K562 (cell line): ENCODE measurements at regions not wholly inside any gene's neighbourhood (a gene's known extent, or its start where the extent isn't known, plus 50 kb on each side); places are given as distances from the start of the nearest gene placed in this dataset.

Source experiments
- ATAC-seq: fragments of 200-7000 bp; cut with Tn5 transposase; 3 replicates; pipeline ENCODE4 v1.9.1; 2020; ENCODE audit warnings: moderate library complexity
- BruUV-seq: library from RNA; stranded (reverse); fragments of 400-500 nt; replicated peaks from 2 replicates; lab custom pipeline; 2021; lab: Mats Ljungman, UMichigan
- CTCF ChIA-PET: fragments of 300-600 bp; formaldehyde crosslinking; extraction: SDS; loops from one replicate; lab custom pipeline; 2021; ENCODE audit warnings: low intra/inter-chr PET ratio; lab: Yijun Ruan, JAX
- POLR2A ChIA-PET: fragments of 300-600, 350-650 bp; sonication (Branson Sonifier 250); formaldehyde crosslinking; extraction: SDS; loops from one replicate; lab custom pipeline; 2021; ENCODE audit warnings: antibody characterized with exemption, inconsistent platforms; lab: Yijun Ruan, JAX
- DNase-seq, 4 experiments: peaks; one replicate each; pipeline versions ENCODE4 v3.0.0 to v3.0.0-alpha.2; 2011 to 2018; ENCODE audit warnings: low spot score in 3 of 4, mixed read lengths in 3 of 4; ENCODE audit errors: extremely low read depth in 1 of 4
- FAIRE-seq: peaks from 2 replicates; lab custom pipeline; 2011; peaks lifted over from hg19 to GRCh38; lab: Jason Lieb, UNC
- H2AFZ ChIP-seq: 2 replicates; pipeline ENCODE4 v1.6.0; 2011; ENCODE audit warnings: low read depth, low read length, control low read depth, inconsistent platforms
- H3K27ac ChIP-seq: fragments of 200-600 bp; 3 replicates; pipeline ENCODE4 v1.8.0; 2011; ENCODE audit warnings: low read depth, mild to moderate bottlenecking, control low read depth, inconsistent platforms, low read length, moderate library complexity, mixed read lengths; ENCODE audit errors: extremely low read depth
- H3K27me3 ChIP-seq, 2 experiments: fragments of 300-600 bp in 1 of 2; 2 replicates in 1 of 2; 3 replicates in 1 of 2; pipeline versions ENCODE4 v1.6.0 to v1.8.0; 2011; ENCODE audit warnings: inconsistent platforms in 2 of 2, low read length in 2 of 2, mild to moderate bottlenecking in 1 of 2, mixed read lengths in 1 of 2, moderate library complexity in 1 of 2; ENCODE audit not compliant: control insufficient read depth in 2 of 2, insufficient read depth in 2 of 2
- H3K36me3 ChIP-seq: fragments of 300-600 bp; 3 replicates; pipeline ENCODE4 v1.8.0; 2011; ENCODE audit warnings: mild to moderate bottlenecking, low read length, inconsistent platforms; ENCODE audit not compliant: control insufficient read depth, insufficient read depth
- H3K4me1 ChIP-seq, 2 experiments: fragments of 200-600 bp in 1 of 2; replicated peaks in 1 of 2; 2 replicates in 1 of 2; 3 replicates in 1 of 2; pipeline versions ENCODE4 v1.5.1 to v1.8.0; 2011; ENCODE audit warnings: inconsistent platforms in 2 of 2, low read length in 2 of 2, mild to moderate bottlenecking in 1 of 2, mixed read lengths in 1 of 2, moderate library complexity in 1 of 2; ENCODE audit not compliant: control insufficient read depth in 2 of 2, insufficient read depth in 2 of 2
- H3K4me2 ChIP-seq: 2 replicates; pipeline ENCODE4 v1.6.1; 2011; ENCODE audit warnings: low read length, control low read depth, inconsistent platforms, mixed read lengths; ENCODE audit not compliant: insufficient read depth
- H3K4me3 ChIP-seq: fragments of 200-600 bp; sonication (generic), shearing (Covaris generic); 2 replicates; pipeline ENCODE4 v1.5.1; 2016; ENCODE audit warnings: control low read depth, inconsistent platforms
- H3K79me2 ChIP-seq: fragments of 200-600 bp; 3 replicates; pipeline ENCODE4 v1.8.0; 2011; ENCODE audit warnings: low read length, inconsistent platforms; ENCODE audit not compliant: control insufficient read depth, insufficient read depth
- H3K9ac ChIP-seq, 2 experiments: 2 replicates each; pipeline versions ENCODE4 v1.6.0 to v1.6.1; 2011; ENCODE audit warnings: low read depth in 2 of 2, low read length in 2 of 2, control low read depth in 1 of 2, inconsistent platforms in 1 of 2, mild to moderate bottlenecking in 1 of 2, mixed read lengths in 1 of 2; ENCODE audit not compliant: insufficient read depth in 1 of 2
- H3K9me1 ChIP-seq: one replicate; pipeline ENCODE4 v1.6.0; 2011; ENCODE audit warnings: inconsistent platforms, mild to moderate bottlenecking, low read length, moderate library complexity; ENCODE audit not compliant: control insufficient read depth, insufficient read depth
- H3K9me3 ChIP-seq: replicated peaks from 2 replicates; pipeline ENCODE4 v1.5.1; 2011; ENCODE audit warnings: low read depth, low read length, inconsistent platforms; ENCODE audit not compliant: control insufficient read depth, insufficient read depth
- H4K20me1 ChIP-seq: replicated peaks from 2 replicates; pipeline ENCODE4 v1.6.1; 2011; ENCODE audit warnings: low read length, inconsistent platforms, mixed read lengths; ENCODE audit not compliant: control insufficient read depth, insufficient read depth
- ARID2 ChIP-seq: fragments of 450-650 bp; IDR thresholded peaks from 2 replicates; pipeline ENCODE4 v1.6.1; 2017; ENCODE audit warnings: antibody characterized with exemption, mild to moderate bottlenecking
- DLX4 ChIP-seq: fragments of 250-450 bp; sonication (Bioruptor Pico); IDR thresholded peaks from 2 replicates; pipeline ENCODE4 v1.6.1; 2021; ENCODE audit warnings: mild to moderate bottlenecking
- E2F1 ChIP-seq: sonication (generic); formaldehyde crosslinking; IDR thresholded peaks from 2 replicates; pipeline ENCODE4 v1.8.1; 2023; ENCODE audit warnings: mild to moderate bottlenecking, missing genetic modification reagents, moderate library complexity
- EP400 ChIP-seq: fragments of 450-650 bp; IDR thresholded peaks from 2 replicates; pipeline ENCODE4 v1.6.1; 2017; ENCODE audit warnings: antibody characterized with exemption, mild to moderate bottlenecking, moderate library complexity
- FUS ChIP-seq: fragments of 200-400 bp; formaldehyde crosslinking; optimal IDR thresholded peaks from 2 replicates; pipeline ENCODE3; 2017; ENCODE audit warnings: low read depth, low read length
- SNRNP70 ChIP-seq: fragments of 200-400 bp; formaldehyde crosslinking; optimal IDR thresholded peaks from 2 replicates; pipeline ENCODE3; 2017; ENCODE audit warnings: low read depth, low read length
- TAF15 ChIP-seq: fragments of 200-400 bp; formaldehyde crosslinking; IDR thresholded peaks from 2 replicates; pipeline ENCODE4 v1.6.1; 2017; ENCODE audit warnings: mild to moderate bottlenecking, low read depth, low read length, moderate library complexity
- TCF15 ChIP-seq: fragments of 250-450 bp; sonication (Bioruptor Pico); IDR thresholded peaks from 2 replicates; pipeline ENCODE4 v1.8.0; 2022; ENCODE audit warnings: moderate library complexity, mild to moderate bottlenecking, inconsistent platforms
- TEAD2 ChIP-seq: fragments of 450-650 bp; IDR thresholded peaks from 2 replicates; pipeline ENCODE4 v1.6.1; 2016; ENCODE audit warnings: missing genetic modification characterization, control low read depth, missing compliant biosample characterization
- TFAP4 ChIP-seq: sonication (generic); formaldehyde crosslinking; IDR thresholded peaks from 2 replicates; pipeline ENCODE4 v1.8.0; 2022; ENCODE audit warnings: missing genetic modification reagents, mild to moderate bottlenecking, moderate library complexity, borderline replicate concordance
- ZC3H11A ChIP-seq: IDR thresholded peaks from 2 replicates; pipeline ENCODE4 v1.6.1; 2012; ENCODE audit warnings: low read depth, low read length, improper control_type of control experiment
- ZNF175 ChIP-seq: fragments of 200-800 bp; sonication (Bioruptor generic); IDR thresholded peaks from 2 replicates; pipeline ENCODE4 v1.6.1; 2016; ENCODE audit warnings: low read depth, mild to moderate bottlenecking, missing genetic modification characterization, missing compliant biosample characterization
- ZNF24 ChIP-seq: fragments of 450-650 bp; IDR thresholded peaks from 2 replicates; pipeline ENCODE4 v1.6.1; 2016
- ZNF586 ChIP-seq: fragments of 450-650 bp; formaldehyde crosslinking; conservative IDR thresholded peaks from 2 replicates; pipeline ENCODE4 v1.4.0; 2020; ENCODE audit warnings: mild to moderate bottlenecking, moderate library complexity
- ZNF707 ChIP-seq: fragments of 250-450 bp; sonication (Bioruptor Pico); conservative IDR thresholded peaks from 2 replicates; pipeline ENCODE4 v1.8.0; 2022; ENCODE audit warnings: inconsistent platforms, mild to moderate bottlenecking, moderate library complexity
- WGBS: fragments of 100-300 bp; shearing (Covaris generic); methylation state at CpG from one replicate; pipeline ENCODE4 v1.1.6; 2016; ENCODE audit warnings: low coverage, mixed read lengths; ENCODE audit not compliant: insufficient coverage; ENCODE audit errors: missing lambda C conversion rate; 5-methylcytosine and 5-hydroxymethylcytosine counted together
- in situ Hi-C: fragments of 300-500 bp; cut with MboI; formaldehyde crosslinking; loops from 4 replicates; pipeline ENCODE4 v1.15.0; 2018; ENCODE audit warnings: inconsistent platforms, mixed read lengths
- intact Hi-C: fragments of 100-400 bp; cut with micrococcal nuclease; formaldehyde crosslinking; loops from 2 replicates; pipeline ENCODE4 v1.14.2; 2022

- no peaks in the 10 kb centered on the region for H3K27me3 ChIP-seq
- H4K20me1 ChIP-seq = no peaks in the 10 kb centered on the region
- intact Hi-C loops = no loop called here
- no peak overlapping the region for H3K4me3 ChIP-seq
- no peaks in the 10 kb centered on the region for H3K79me2 ChIP-seq
- no peaks in the 10 kb centered on the region for H3K36me3 ChIP-seq
- H3K9ac ChIP-seq = no peak overlapping the region
- H3K9me3 ChIP-seq = no peaks in the 10 kb centered on the region
- POLR2A ChIA-PET = no interaction called here
- in situ Hi-C loops = no loop called here
- TF ChIP-seq ZNF586 (CRISPR knock-in tag) (no peak), ZNF24 (no peak), EP400 (no peak), TEAD2 (no peak), TCF15 (CRISPR knock-in tag) (no peak), ZC3H11A (no peak), ZNF175 (no peak), E2F1 (no peak), FUS (no peak), DLX4 (CRISPR knock-in tag) (no peak), ARID2 (no peak), SNRNP70 (no peak), ZNF707 (CRISPR knock-in tag) (no peak), TFAP4 (CRISPR knock-in tag) (no peak), TAF15 (no peak)
- TF ChIP-seq, all 486 proteins: peak for 0
- no TSS peak for BruUV-seq
- Histone ChIP-seq H3K4me1 (no peaks in the 10 kb centered on the region), H3K27ac (no peak overlapping the region), H3K9me1 (no peaks in the 10 kb centered on the region), H2AFZ (no peak overlapping the region), H3K4me2 (no peak overlapping the region)
- no peak for DNase-seq
- WGBS = 2% methylated on average over 3 of the region's 3 CpGs
- no peak for FAIRE-seq
- CTCF ChIA-PET = no interaction called here
- no peak for ATAC-seq
Measured at GRCh38 chr6:48597951-48598350, 487.0 kb upstream of the PTCHD4 start.
